Skeletal muscle satellite cell (primary cell): ENCODE measurements at regions not wholly inside any gene's neighbourhood (a gene's known extent, or its start where the extent isn't known, plus 50 kb on each side); places are given as distances from the start of the nearest gene placed in this dataset.

Source experiments
- H3K27me3 ChIP-seq: 2 replicates; pipeline ENCODE4 v1.7.0; 2013; ENCODE audit warnings: low read length; ENCODE audit not compliant: control insufficient read depth, insufficient read depth
- H3K36me3 ChIP-seq: 2 replicates; pipeline ENCODE4 v1.7.0; 2013; ENCODE audit warnings: mild to moderate bottlenecking, control low read depth, low read length; ENCODE audit not compliant: insufficient read depth
- H3K4me1 ChIP-seq: 2 replicates; pipeline ENCODE4 v1.7.0; 2013; ENCODE audit warnings: low read length; ENCODE audit not compliant: control insufficient read depth, insufficient read depth
- H3K4me2 ChIP-seq: 2 replicates; pipeline ENCODE4 v1.7.0; 2013; ENCODE audit warnings: mild to moderate bottlenecking, low read length
- H3K4me3 ChIP-seq: 2 replicates; pipeline ENCODE4 v1.7.0; 2013; ENCODE audit warnings: low read length
- H3K9ac ChIP-seq: 2 replicates; pipeline ENCODE4 v1.7.0; 2013; ENCODE audit warnings: mild to moderate bottlenecking, low read depth, low read length, moderate library complexity
- H3K9me3 ChIP-seq: replicated peaks from 2 replicates; pipeline ENCODE4 v1.7.0; 2013; ENCODE audit warnings: mild to moderate bottlenecking, control low read depth, low read length

DNA sequence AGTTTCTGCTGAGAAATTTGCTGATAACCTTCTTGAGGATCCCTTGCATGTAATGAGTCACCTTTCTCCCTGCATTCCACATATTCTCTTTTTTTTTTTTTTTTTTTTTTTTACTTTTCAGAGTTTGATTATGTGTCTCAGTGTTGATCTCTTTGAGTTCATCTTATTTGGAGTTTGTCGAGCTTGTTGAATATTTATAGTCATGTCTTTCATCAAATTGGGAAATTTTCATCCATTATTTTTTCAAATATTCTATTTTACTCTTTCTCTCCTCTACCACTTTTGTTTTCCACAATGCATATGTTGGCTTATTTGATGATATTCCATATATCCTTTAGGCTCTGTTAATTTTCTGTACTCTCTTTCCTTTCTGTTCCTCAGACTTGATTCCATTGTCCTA, 136.1 kb downstream of the MAD2L1 start:
- Histone ChIP-seq H3K4me1 (no peaks in the 10 kb centered on the region), H3K4me2 (no peak overlapping the region), H3K9me3 (no peaks in the 10 kb centered on the region), H3K36me3 (no peaks in the 10 kb centered on the region), H3K4me3 (no peak overlapping the region), H3K9ac (no peak overlapping the region), H3K27me3 (no peaks in the 10 kb centered on the region)

DNA sequence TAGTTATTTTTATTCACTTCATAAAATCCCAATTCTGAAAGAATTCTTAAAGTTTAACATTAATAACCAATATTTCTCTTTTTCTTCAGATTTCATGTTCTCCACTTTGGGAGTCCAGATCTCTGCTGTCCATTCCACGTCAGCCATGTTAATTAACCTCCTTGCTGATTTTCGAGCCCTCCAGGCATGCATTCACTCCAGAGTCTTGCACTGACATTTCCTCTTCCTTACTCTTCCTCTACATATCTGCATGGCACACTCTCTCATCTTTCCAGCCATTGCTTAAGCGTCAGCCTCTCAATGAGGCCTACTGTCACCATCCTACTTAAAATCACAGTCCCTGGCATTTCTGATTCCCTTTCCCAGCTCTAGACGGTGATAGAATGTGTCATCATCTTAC, 144.8 kb downstream of the MAD2L1 start:
- Histone ChIP-seq H3K4me1 (no peaks in the 10 kb centered on the region), H3K27me3 (no peaks in the 10 kb centered on the region), H3K9me3 (no peaks in the 10 kb centered on the region), H3K9ac (no peak overlapping the region), H3K4me3 (no peak overlapping the region), H3K36me3 (no peaks in the 10 kb centered on the region), H3K4me2 (no peak overlapping the region)

DNA sequence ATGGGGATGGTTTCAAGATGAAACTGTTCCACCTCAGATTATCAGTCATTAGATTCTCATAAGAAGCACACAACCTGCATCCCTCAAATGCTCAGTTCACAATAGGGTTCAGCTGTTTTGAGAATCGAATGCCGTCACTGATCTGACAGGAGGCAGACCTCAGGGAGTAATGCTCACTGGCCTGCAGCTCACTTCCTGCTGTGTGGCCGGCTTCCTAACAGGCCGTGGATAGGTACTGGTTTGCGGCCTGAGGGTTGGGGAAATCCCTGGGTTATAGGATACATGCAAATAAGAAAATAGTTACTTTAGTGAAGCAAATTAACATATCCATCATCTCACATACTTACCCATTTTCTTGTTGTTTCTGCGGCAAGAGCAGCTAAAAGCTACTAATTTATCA, 160.4 kb downstream of the MAD2L1 start:
- no peaks in the 10 kb centered on the region for H3K9me3 ChIP-seq
- H3K4me2 ChIP-seq, result no peak overlapping the region
- H3K4me1 ChIP-seq, result no peaks in the 10 kb centered on the region
- no peaks in the 10 kb centered on the region for H3K36me3 ChIP-seq
- H3K9ac ChIP-seq, result no peak overlapping the region
- H3K4me3 ChIP-seq, result no peak overlapping the region
- no peaks in the 10 kb centered on the region for H3K27me3 ChIP-seq

DNA sequence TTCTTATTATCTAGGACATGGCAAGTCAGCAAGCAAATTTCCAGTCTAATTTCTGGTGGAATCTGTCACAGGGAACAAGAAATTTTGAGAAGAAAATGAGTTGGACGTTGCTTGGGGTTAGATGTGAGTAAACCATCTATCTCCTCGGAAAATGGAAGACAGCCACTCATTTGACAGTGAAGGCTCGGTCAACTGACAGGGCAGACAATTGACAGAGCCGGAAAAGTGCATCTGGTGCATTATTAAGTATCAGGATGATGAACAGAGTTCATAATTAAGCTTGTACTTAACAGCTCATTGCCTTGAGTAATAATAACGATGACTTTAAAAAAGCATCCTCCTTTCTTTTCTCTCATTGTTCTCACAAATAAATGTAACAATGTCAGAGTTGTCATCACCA, 168.4 kb downstream of the MAD2L1 start:
- Histone ChIP-seq H3K36me3 (no peaks in the 10 kb centered on the region), H3K4me1 (no peaks in the 10 kb centered on the region), H3K9ac (no peak overlapping the region), H3K4me3 (no peak overlapping the region), H3K9me3 (no peaks in the 10 kb centered on the region), H3K4me2 (no peak overlapping the region), H3K27me3 (peaks cover 6% of the 10 kb centered on the region)

DNA sequence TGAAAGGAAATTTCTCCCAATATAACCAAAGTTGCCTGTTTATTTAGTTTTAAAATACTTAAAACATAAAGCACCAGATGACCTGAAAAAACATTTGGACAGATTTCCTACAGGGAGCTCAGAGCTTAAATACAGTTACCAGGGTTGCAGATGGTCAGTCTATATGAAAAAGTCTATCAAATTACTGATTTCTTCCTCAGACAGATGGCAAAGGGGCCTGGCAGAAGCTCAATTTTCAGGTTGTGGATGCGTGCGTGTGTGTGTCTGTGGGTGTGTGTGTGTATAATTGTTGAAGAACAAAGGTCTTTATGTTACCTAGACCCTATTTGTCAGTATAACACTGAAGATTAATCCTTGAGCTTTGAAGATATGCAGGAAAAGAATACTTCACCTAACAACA, 169.4 kb downstream of the MAD2L1 start:
- no peak overlapping the region for H3K9ac ChIP-seq
- no peak overlapping the region for H3K4me2 ChIP-seq
- H3K36me3 ChIP-seq, result no peaks in the 10 kb centered on the region
- H3K4me1 ChIP-seq, result no peaks in the 10 kb centered on the region
- peaks cover 6% of the 10 kb centered on the region for H3K27me3 ChIP-seq
- H3K4me3 ChIP-seq, result no peak overlapping the region
- H3K9me3 ChIP-seq, result no peaks in the 10 kb centered on the region

DNA sequence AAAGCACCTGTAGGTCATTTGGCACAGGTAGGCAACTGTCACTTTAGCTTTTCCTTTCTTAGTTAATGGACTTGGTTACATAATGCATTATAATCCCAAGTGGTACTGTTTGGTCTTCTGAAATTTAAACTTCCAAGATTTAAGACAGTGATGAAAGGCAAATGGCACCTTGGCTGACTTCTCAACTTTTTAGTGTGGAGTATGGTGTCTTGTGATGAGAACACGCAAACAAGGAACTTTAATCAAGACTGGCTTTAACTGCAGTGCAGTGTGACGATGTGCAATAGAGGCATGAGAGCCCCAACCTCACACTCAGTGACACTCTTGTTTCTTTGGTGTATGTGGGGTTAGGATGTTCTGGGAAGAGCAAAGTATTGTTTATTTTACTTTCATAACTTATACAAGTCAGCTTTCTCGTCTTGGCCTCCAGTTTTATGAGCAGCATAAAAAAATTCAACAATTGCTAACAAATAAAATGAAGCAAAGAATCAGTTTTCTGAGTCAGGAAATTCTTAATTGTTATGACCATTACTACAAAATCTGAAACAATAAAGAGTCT, 171.9 kb downstream of the MAD2L1 start:
- no peaks in the 10 kb centered on the region for H3K9me3 ChIP-seq
- no peak overlapping the region for H3K9ac ChIP-seq
- H3K4me1 ChIP-seq, result no peaks in the 10 kb centered on the region
- peaks cover 2% of the 10 kb centered on the region for H3K27me3 ChIP-seq
- no peak overlapping the region for H3K4me2 ChIP-seq
- H3K4me3 ChIP-seq, result no peak overlapping the region
- no peaks in the 10 kb centered on the region for H3K36me3 ChIP-seq

DNA sequence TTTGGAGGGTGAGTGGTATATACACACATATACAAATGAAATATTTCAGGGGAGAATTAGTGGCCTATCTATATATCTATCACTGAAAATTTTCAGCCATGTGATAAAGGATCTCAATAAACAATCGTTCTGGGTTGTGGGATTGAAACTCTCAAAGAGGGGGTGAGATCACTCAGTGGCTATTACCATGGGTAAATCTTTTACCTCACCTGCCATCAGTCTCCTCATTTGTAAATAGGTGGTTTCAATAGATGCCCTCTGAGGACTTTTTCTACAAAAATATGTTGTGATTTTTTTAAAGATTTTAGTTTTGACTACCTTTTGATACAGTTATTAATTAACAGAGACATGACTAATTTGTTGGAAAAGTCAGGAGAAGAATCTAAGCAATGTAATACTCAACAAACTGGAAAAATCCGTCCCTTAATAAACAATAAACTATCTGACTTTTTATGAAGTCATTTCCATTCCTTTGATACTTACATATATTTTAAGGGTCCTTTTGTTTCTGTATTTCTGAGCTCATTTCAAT, 192.8 kb downstream of the MAD2L1 start:
- Histone ChIP-seq H3K9ac (no peak overlapping the region), H3K4me2 (no peak overlapping the region), H3K9me3 (no peaks in the 10 kb centered on the region), H3K4me1 (no peaks in the 10 kb centered on the region), H3K36me3 (no peaks in the 10 kb centered on the region), H3K4me3 (no peak overlapping the region), H3K27me3 (no peaks in the 10 kb centered on the region)

DNA sequence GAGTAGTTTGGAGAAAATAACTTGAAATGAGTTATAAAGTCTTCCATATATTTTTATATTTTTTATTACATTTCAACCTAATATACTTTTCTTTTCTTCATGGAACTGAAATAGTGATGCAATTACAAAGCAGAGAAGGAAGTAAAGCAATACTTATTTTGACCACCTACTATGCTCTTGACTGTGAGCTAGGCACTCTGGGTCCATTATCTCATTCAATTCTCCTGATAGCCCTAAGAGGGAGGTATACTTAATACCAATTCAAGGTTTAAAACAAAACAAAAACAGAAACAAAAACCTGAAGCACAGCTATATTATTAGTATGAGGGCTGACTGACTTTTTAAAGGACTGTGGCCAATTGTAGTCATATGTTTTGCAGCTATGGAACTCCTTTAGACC, 193.5 kb downstream of the MAD2L1 start:
- Histone ChIP-seq H3K27me3 (no peaks in the 10 kb centered on the region), H3K4me2 (no peak overlapping the region), H3K36me3 (no peaks in the 10 kb centered on the region), H3K9ac (no peak overlapping the region), H3K4me1 (no peaks in the 10 kb centered on the region), H3K9me3 (no peaks in the 10 kb centered on the region), H3K4me3 (no peak overlapping the region)

DNA sequence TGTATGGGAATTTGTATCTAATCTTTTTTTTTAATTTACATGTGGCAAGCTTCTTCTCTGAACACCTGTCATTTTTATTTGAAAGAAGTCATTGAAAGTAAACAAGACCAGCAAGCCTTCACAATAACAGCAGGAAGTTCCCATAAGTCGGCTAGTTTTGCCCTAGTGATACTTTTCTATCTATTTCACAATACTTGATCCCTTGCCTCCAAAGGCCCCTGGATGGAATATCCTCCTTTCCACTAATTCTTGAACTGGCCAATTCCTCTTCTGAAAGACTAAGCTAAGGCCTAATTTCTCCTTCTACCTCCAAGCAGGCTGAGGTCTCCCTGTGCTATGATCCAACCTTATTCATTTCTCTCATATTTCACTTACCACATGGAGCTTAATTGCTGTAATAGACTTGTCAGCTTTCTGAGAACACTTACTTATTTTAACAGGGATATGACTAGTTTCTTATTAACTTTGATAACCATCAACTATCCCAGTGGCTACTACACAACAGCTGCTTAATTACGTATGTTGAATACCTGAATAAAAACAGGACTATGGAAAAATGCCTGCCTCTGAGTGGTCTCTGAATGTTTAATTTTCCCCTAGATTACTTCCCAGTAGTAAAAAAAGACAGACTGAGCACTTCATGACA, 194.2 kb downstream of the MAD2L1 start:
- H3K4me3 ChIP-seq, result no peak overlapping the region
- no peak overlapping the region for H3K9ac ChIP-seq
- no peaks in the 10 kb centered on the region for H3K36me3 ChIP-seq
- H3K27me3 ChIP-seq, result no peaks in the 10 kb centered on the region
- H3K4me1 ChIP-seq, result no peaks in the 10 kb centered on the region
- H3K9me3 ChIP-seq, result no peaks in the 10 kb centered on the region
- H3K4me2 ChIP-seq, result no peak overlapping the region

DNA sequence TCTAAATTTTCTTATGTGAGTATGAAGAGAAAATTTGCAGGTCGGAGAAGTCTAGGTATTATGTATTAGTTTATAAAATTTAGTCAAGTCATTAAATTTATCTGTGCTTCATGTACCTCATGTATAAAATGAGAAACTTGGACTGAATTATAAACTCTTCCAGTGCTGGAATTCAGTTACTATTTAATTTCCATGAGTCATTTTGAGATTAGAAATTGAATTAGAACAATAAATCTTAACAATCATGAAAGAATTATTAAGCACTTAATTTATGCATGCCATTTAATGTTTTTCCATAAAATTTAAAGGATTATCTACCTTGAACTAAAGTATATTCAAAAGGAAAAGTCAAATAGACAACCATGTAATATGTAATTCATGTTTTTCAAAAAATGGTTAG, 195.8 kb downstream of the MAD2L1 start:
- Histone ChIP-seq H3K27me3 (no peaks in the 10 kb centered on the region), H3K4me3 (no peak overlapping the region), H3K4me1 (no peaks in the 10 kb centered on the region), H3K36me3 (no peaks in the 10 kb centered on the region), H3K4me2 (no peak overlapping the region), H3K9ac (no peak overlapping the region), H3K9me3 (no peaks in the 10 kb centered on the region)

DNA sequence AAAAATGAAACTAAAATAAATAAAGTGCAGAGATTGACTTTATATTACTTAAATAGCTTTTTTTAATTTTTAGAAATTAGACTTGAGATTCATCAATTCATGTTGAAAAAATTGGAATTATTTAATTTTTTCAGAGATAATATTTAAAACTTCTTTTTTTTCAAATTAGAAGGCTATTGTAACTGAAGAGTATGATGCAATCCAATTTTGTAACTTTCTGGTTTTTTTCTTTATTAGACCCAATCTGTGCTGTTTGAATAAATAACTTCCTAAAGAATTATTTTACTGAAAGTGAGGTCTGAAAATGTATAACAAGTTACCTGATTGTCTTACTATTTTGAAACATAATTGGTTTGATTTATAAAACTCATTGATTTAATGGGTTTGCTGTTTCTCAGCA, 200.9 kb downstream of the MAD2L1 start:
- Histone ChIP-seq H3K36me3 (no peaks in the 10 kb centered on the region), H3K27me3 (no peaks in the 10 kb centered on the region), H3K4me1 (no peaks in the 10 kb centered on the region), H3K4me2 (no peak overlapping the region), H3K9me3 (no peaks in the 10 kb centered on the region), H3K4me3 (no peak overlapping the region), H3K9ac (no peak overlapping the region)

DNA sequence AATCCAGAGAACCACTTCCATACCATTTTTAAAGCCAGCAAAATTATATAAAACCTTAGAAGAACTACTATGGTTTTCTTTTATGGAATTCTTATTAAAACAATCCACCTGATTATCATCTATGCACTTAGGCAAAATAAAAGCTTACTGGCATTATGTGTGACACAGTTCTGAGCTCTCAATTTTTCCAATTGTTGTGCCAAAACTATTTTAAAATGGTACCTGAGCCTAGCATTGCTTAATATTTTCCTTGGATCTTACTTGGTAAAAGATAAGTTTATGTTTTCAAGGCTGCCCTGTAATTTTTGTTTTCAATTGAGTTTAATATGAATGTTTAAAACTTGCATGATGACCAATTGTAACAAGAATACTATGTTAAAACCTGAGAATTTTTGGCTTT, 201.3 kb downstream of the MAD2L1 start:
- Histone ChIP-seq H3K4me2 (no peak overlapping the region), H3K36me3 (no peaks in the 10 kb centered on the region), H3K4me1 (no peaks in the 10 kb centered on the region)

More for the DNA sequence above, 201.3 kb downstream of the MAD2L1 start:
- Histone ChIP-seq H3K4me3 (no peak overlapping the region), H3K27me3 (no peaks in the 10 kb centered on the region), H3K9me3 (no peaks in the 10 kb centered on the region), H3K9ac (no peak overlapping the region)
